Motor neuron (in vitro differentiated cells): ENCODE measurements at regions not wholly inside any gene's neighbourhood (a gene's known extent, or its start where the extent isn't known, plus 50 kb on each side); places are given as distances from the start of the nearest gene placed in this dataset.
A peak's percentile ranks its signal among the peaks of the same experiment; 100 is the strongest.

Experiments
- ATAC-seq, 8 experiments: fragments of 200-7000 bp; cut with Tn5 transposase; replicated peaks in 6 of 8; 2 replicates each; pipeline ENCODE4 v1.8.0; 2021; ENCODE audit warnings: mild to moderate bottlenecking in 8 of 8, moderate library complexity in 8 of 8
- H3K27ac ChIP-seq, 2 donors: fragments of 250-450 bp; sonication (Bioruptor Pico); 2 replicates each; pipeline ENCODE4 v1.9.0; 2021; ENCODE audit warnings: antibody characterized with exemption in 2 of 2, mild to moderate bottlenecking in 2 of 2, moderate library complexity in 1 of 2
- H3K4me1 ChIP-seq, 2 donors: fragments of 250-450 bp; sonication (Bioruptor Pico); replicated peaks in 1 of 2; 2 replicates each; pipeline ENCODE4 v1.6.1; 2021; ENCODE audit warnings: antibody characterized with exemption in 2 of 2, mild to moderate bottlenecking in 2 of 2, moderate library complexity in 1 of 2
- H3K4me3 ChIP-seq, 5 donors: fragments of 250-450 bp; sonication (Bioruptor Pico); 2 replicates each; pipeline ENCODE4 v1.9.0; 2021; ENCODE audit warnings: antibody characterized with exemption in 5 of 5, mild to moderate bottlenecking in 5 of 5, moderate library complexity in 4 of 5
- WGBS, 10 experiments: fragments of 450-650 bp; shearing (Covaris generic); methylation state at CpG; one replicate each; pipeline ENCODE4 v1.0.0; 2022; 5-methylcytosine and 5-hydroxymethylcytosine counted together
- in situ Hi-C, 9 experiments: fragments of 400-800 bp; cut with MboI; loops; one replicate each; pipeline ENCODE4 v1.15.0; 2021; ENCODE audit warnings: low sequenced_read_pairs in 9 of 9, low pct_unique_long_range_greater_than_20kb in 2 of 9; ENCODE audit not compliant: unreplicated experiment in 9 of 9

DNA sequence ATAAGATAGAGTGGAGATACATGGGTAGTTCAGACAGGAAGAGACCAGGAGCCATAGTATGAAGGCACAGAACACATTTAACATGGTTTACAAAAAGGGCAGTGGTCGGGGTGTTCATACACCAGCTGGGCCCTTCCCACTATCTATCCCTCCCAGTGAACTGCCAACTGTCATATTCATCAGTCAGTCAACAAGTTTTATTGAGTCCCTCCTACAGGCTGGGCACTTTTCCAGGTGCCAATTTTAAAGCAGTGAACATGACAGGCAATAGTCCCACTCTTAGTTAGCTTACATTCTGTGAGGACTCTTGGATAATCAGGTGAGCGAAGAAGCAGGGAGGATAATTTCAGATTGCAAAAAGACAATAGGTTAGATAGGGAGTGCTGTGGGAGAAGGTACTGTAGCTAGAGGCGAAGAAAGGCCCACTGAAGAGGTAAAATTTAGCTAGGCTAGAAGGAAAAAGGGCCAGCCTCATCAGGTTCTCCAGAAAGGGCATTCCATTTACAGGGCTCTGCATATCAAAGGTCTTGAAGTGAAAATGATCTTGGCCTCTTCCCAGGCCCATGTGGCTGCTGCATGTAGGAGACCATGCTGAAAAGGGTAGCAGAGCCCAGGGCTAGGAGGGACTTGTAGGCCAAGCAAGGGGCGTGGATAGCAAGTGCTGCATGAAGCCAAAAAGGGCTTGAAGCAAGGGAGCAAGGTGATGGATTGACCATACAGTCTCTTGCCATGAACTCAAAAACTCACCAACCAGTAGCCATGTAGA is 274.7 kb upstream of the SNX7 start:
- 80 to 100% (median 96%) methylated on average over 1 to 4 of the region's 4 CpGs for WGBS, 10 experiments
- Histone ChIP-seq H3K4me1 (peaks cover 0 to 7% of the 10 kb centered on the region in 2 donors), H3K4me3 (no peak overlapping the region), H3K27ac (no peak overlapping the region)
- peak in 2 of 8 experiments; percentile 25 to 35 for ATAC-seq
- in situ Hi-C loops: no loop called here

DNA sequence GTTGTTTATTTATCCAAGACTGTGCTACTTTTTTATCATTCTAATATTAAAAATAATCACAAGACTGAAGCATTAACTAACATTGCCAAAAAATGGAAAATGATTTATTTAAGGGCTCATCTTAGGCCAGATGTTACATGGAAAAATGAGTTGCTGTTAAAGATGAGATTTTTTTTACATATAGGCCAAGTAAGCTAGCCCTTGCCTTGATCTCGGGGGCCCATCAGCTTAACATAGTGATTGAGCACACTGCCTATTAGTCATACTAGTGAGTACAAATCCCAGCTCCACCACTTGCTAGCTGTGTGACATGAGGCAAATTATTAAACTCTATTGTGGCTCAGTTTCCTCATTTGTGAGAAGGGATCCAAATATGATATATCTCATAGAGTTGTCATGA is 275.9 kb upstream of the SNX7 start:
- peak in 3 of 8 experiments; percentile 31 to 76 (median 70) for ATAC-seq
- Histone ChIP-seq H3K4me1 (peaks cover 0 to 7% of the 10 kb centered on the region in 2 donors), H3K27ac (no peak overlapping the region), H3K4me3 (no peak overlapping the region)
- 17 to 100% (median 83%) methylated on average over 1 of the region's 1 CpG; no CpG with 5 or more reads in 3 of the 10 experiments for WGBS, 10 experiments
- in situ Hi-C loops: no loop called here

DNA sequence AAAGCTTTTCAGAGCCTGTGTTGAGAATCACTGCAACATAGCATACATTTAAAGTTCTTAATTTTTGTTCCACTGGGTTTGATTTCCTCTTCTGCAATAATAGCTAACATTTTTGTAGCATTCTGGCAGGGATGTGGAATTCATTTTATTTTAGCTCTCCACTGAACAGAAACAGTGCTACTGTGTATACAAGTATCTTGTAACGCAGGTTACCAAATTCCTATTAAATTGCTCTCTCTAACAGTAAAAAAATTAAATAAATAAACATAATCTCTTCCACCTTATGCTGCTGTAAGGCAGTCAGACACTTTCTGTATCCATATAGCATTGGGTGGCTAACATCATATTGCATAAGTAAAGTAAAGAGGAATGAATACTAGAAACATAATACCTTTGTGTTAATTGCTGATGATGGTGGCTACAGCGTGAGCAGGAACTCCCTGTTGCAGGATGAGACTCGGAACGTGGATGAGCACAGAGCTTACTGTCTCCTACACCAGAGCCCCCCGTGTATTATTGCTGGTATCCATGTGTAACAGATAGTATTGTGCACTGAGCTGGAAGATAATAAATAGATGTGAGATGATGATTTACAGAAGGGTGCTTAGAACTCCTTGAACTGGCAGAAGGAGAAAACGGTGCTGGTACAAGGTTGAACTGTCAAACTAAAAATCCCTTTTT is 276.9 kb upstream of the SNX7 start:
- H3K4me3 ChIP-seq: no peak overlapping the region
- in situ Hi-C loops: no loop called here
- no peak overlapping the region for H3K27ac ChIP-seq
- peak in 5 of 8 experiments; percentile 14 to 84 (median 36) for ATAC-seq
- WGBS, 10 experiments: 56 to 100% (median 82%) methylated on average over 1 to 6 of the region's 6 CpGs
- H3K4me1 ChIP-seq: peaks cover 0 to 7% of the 10 kb centered on the region in 2 donors

DNA sequence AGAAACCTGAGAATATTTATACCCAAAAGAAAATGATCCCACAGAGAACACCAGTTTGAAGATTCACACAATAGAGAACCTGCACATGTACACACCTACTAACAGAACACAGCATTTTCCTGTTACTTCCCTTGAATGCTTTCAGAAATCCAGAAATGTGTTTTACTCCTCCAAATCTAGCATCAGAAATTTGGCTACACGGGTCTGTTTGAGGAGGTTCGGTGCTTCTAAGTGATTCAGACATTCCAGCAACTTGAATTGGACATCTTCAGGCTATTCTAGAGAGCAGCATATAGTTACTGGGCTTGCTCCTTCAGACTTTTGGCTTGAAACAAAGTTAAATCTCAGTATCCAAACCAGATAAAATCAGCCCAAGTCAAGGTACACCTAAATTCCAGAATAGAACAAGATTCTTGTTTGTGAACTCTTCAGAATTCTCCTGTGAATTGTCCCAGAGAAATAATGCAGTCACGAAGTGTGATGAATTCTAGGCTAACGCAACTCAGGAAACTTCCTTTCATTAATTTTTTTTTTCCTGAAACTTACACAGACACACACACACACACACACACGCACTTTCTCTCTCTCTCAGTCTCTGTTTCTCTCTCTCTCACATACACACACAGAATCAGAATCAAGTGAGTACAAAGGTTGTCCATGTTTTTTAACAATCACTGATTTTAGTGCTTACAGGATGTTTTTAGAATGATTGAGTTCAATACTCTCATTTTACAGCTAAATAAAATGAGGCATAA is 278.4 kb upstream of the SNX7 start:
- ATAC-seq: no peak
- in situ Hi-C loops: no loop called here
- no peak overlapping the region for H3K4me3 ChIP-seq
- 67 to 92% (median 85%) methylated on average over 1 to 5 of the region's 5 CpGs; no CpG with 5 or more reads in 1 of the 10 experiments for WGBS, 10 experiments
- H3K27ac ChIP-seq: no peak overlapping the region
- peaks cover 0 to 7% of the 10 kb centered on the region in 2 donors for H3K4me1 ChIP-seq

DNA sequence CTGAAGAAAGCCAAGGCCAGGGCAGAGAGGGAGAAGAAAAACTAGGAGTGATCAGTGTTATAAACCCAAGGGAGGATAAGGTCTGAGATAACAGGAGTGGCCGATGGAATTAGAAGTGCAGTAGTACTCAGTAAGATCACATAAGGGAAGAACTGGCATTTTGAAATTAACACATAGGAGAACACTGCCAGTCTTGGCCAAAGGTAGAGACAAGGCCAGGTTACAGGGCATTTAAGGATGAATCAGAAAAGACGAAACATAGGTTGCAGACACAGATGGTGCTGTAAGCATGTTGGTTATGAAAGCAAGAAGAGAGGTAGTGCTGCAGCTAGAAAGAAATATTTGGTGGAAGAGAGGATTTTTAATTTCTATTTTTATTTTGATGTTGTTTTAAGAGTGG is 278.9 kb upstream of the SNX7 start:
- no peak overlapping the region for H3K4me3 ChIP-seq
- in situ Hi-C loops: no loop called here
- no peak for ATAC-seq
- 79 to 100% (median 98%) methylated on average over 1 to 2 of the region's 2 CpGs for WGBS, 10 experiments
- no peak overlapping the region for H3K27ac ChIP-seq
- H3K4me1 ChIP-seq: peaks cover 0 to 7% of the 10 kb centered on the region in 2 donors

DNA sequence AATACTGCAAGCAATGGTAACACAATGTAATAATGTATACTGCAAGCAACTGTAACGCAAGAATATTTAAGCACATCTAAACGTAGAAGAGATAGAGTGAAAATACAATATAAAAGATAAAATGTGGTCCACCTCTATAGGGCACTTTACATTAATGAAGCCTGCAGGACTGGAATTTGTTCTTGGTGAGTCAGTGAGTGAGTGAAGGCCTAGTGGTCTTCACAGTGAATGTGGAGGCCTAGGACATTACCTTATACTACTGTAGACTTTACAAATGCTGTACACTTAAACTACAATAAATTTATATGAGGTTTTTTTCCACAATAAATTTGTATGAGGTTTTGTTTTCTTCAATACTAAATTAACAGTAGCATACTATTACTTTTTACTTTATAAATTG is 287.4 kb upstream of the SNX7 start:
- in situ Hi-C loops: no loop called here
- no peaks in the 10 kb centered on the region for H3K4me1 ChIP-seq
- no peak overlapping the region for H3K4me3 ChIP-seq
- WGBS, 10 experiments: 83 to 100% (median 94%) methylated on average over 1 to 2 of the region's 2 CpGs; no CpG with 5 or more reads in 1 of the 10 experiments
- no peak for ATAC-seq
- no peak overlapping the region for H3K27ac ChIP-seq

DNA sequence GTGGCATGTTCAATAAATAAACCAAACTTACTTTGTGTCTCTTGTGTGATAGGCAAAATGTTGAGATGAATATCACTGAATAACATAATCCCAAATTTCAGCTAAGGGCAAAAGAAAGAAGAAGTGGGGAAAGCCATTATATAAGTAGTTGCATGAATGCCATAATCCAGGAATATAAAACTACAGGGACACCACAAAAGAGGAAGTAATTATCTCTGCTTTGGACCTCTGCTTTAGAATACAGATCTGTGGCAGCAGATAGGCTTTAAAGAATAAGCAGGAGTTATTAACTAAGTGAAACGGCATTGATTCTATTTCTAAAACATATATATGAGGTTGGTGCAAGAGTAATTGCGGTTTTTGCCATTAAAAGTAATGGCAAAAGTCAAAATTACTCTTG is 288.5 kb upstream of the SNX7 start:
- WGBS, 10 experiments: 73 to 100% (median 92%) methylated on average over 1 to 2 of the region's 2 CpGs; no CpG with 5 or more reads in 1 of the 10 experiments
- Histone ChIP-seq H3K4me1 (no peaks in the 10 kb centered on the region), H3K4me3 (no peak overlapping the region), H3K27ac (no peak overlapping the region)
- in situ Hi-C loops: no loop called here
- no peak for ATAC-seq

DNA sequence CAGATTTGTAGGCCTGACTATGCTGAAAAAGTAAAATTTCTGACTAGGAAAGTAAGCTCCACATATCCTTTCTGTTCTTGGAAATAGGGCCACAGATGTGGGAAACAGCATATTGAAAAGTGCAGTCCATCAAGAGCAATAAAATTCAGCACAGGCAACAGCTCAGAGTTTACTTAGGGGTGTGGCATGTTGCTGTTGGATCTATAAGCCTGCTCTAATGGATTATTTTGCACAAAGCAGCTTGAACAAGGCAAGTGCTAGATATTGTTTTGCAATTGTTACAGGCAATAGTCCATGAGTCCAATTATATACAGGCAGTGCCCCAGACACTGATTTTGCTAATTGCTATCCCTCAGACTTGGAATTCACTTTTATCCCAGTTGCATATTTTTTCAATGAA is 289.8 kb upstream of the SNX7 start:
- Histone ChIP-seq H3K4me3 (no peak overlapping the region), H3K27ac (no peak overlapping the region), H3K4me1 (no peaks in the 10 kb centered on the region)
- in situ Hi-C loops: no loop called here
- peak in 7 of 8 experiments; percentile 30 to 68 (median 54) for ATAC-seq

DNA sequence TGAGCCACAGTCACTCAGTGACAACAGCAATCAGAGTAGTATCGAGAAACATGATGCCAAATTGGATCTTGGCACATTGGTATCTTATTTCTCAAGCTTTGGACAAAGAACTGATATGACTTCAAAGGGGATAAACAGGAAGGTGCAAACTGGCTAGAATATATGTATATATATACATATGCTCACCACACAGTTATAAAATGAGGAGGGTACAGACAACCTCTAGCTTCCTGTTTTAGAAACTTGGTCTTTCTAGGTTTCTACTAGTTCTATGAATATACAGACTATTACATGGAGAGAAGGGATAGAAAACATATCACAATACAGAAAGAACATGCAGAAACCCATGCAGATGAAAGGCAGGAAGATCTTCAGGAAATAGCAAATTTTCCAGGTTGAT is 292.1 kb upstream of the SNX7 start:
- Histone ChIP-seq H3K4me3 (no peak overlapping the region), H3K27ac (no peak overlapping the region), H3K4me1 (no peaks in the 10 kb centered on the region)
- in situ Hi-C loops: no loop called here
- WGBS, 10 experiments: 33 to 100% (median 87%) methylated on average over 1 of the region's 1 CpG
- no peak for ATAC-seq

DNA sequence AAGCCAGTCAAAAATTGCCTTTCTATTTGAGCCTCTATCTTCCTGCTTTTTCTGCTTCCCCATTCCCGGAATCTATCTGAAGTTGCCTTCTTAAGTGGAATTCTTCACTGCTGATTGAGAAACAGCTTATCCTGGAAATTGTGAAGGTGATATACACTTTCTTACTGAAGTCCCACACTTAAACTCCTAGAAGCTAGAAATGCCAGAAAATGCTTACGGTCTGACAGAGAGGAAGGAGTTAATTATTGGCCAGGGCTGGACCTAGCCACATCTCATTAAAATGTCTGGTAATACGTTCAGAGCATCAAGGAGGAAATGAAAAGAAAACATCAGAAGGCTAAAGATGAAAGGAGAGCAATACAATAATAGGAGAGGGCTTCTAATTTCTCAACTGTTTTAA is 292.5 kb upstream of the SNX7 start:
- in situ Hi-C loops: no loop called here
- no peak for ATAC-seq
- WGBS, 10 experiments: 49 to 100% (median 70%) methylated on average over 1 to 3 of the region's 3 CpGs; no CpG with 5 or more reads in 1 of the 10 experiments
- no peak overlapping the region for H3K27ac ChIP-seq
- H3K4me1 ChIP-seq: no peaks in the 10 kb centered on the region
- no peak overlapping the region for H3K4me3 ChIP-seq

DNA sequence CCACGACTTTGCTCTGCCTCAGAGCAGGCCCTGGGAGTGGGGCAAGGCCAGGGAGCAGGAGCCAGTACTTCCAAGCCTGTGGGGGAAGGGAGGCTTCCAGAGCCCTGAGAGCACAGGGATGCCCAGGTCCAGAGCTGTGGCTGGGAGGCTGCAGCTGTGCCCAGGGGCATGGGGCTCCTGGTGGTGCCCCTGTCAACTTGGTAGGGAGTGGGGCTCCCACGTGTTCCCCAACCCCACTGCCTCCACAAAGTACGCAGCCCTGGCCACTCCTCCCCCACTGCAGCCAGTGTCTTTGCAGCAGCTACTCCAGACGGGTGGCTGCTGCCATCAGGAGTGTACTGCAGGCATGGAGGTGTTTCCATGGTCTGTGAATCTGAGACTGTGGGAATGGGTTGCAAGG is 294.1 kb upstream of the SNX7 start:
- Histone ChIP-seq H3K27ac (no peak overlapping the region), H3K4me3 (no peak overlapping the region), H3K4me1 (no peaks in the 10 kb centered on the region)
- ATAC-seq: no peak
- 24 to 57% methylated on average over 1 to 2 of the region's 4 CpGs; no CpG with 5 or more reads in 8 of the 10 experiments for WGBS, 10 experiments
- in situ Hi-C loops: no loop called here

DNA sequence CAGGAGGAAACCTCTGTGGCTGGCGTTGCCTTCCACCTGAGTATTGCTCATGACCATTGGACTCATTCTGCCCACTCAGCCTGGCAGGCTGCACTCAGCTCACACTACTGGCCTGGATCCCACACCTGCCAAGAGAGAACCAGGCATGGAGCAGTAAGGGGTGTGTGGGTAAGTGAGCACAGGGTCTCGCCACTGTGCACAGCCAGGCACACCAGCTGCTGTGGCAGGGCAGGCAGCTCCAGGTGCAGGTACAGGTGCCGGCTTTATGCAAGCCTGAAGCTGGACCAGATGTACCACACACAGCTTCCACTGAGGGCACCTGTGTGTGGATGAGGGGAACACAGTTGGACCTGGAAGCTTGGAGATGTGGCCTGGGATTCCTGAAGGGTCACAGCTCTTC is 295.2 kb upstream of the SNX7 start:
- ATAC-seq: no peak

DNA sequence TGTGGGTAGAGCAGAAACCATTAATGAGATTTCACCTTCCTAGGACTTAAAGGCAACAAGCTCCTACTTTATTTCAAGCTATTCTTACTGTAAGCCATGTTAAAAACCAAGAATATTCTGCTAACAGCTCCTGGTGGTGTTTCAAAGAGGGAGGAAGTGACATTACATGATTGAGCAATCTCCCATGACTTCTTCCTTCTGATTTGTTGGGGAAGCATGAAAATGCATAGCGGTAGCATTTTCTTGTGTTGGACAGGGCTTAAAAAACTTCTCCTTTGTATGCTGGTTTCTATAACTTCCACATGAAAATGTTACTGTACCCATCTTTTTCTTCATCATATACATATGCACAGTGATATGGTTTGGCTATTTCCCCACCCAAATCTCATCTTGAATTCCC is 297.0 kb upstream of the SNX7 start:
- Histone ChIP-seq H3K27ac (no peak overlapping the region), H3K4me1 (no peaks in the 10 kb centered on the region), H3K4me3 (no peak overlapping the region)
- in situ Hi-C loops: no loop called here
- no peak for ATAC-seq
- 91 to 100% (median 100%) methylated on average over 1 of the region's 1 CpG; no CpG with 5 or more reads in 5 of the 10 experiments for WGBS, 10 experiments

More for the DNA sequence above, 295.2 kb upstream of the SNX7 start:
- WGBS, 10 experiments: 80 to 100% (median 100%) methylated on average over 1 to 3 of the region's 3 CpGs; no CpG with 5 or more reads in 5 of the 10 experiments
- no peak overlapping the region for H3K4me3 ChIP-seq
- in situ Hi-C loops: no loop called here
- H3K4me1 ChIP-seq: no peaks in the 10 kb centered on the region
- H3K27ac ChIP-seq: no peak overlapping the region
